ENCODE measurements at regions not wholly inside any gene's neighbourhood (a gene's known extent, or its start where the extent isn't known, plus 50 kb on each side); places are given as distances from the start of the nearest gene placed in this dataset.

DNA sequence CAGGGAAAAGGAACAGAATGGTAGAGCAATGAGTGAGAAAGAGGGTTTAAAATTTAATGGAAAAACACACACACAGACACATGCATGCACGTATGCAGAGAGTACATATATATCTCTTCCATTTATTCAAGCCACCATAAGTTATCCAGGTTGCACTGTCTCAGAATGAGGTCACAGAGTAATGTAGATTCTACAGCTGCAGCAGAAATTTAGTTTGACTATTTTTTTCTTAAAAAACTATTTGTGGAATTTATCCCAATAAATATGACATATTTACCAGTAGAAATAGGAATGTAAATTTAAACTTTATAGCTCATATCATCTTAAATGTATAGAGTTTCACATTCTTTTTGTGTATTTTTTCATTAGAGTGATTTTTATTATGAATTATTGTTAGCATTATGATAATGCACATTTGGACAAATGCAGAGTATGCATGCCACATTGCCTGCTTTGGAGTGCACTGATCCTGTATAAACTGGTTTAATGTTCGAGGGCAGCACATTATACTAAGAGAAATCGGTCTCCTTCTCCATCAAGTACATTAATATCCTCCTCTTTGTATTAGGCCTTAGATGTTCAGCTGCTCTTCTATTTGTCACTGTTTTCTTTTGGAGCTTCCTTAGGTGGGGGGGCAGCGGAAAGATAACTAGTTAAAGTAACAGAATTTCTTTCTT lies 216.3 kb upstream of the TARS1 start:
- DNase-seq: no peak

DNA sequence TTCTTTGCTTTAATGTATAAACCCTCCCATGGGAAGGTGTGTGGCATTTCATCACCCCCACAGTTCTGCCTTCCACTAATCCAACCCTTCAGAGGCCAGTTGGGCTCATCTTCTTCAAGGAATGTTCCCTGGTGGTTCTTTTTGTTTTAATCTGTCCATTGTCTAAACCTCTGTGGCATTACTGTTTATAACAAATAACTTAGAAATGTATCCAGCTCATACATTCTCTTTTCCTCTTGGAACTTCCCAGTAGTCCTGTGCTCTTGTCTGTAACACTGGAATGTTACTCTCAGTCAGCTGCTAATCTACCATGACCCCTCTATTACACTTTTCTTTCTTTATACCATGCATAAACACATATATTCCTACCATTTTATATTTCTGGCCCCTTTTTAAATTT lies 213.5 kb upstream of the TARS1 start:
- no peak for DNase-seq

GRCh38 chr5:33227746-33228145 lies 213.0 kb upstream of the TARS1 start:
- DNase-seq: no peak

DNA sequence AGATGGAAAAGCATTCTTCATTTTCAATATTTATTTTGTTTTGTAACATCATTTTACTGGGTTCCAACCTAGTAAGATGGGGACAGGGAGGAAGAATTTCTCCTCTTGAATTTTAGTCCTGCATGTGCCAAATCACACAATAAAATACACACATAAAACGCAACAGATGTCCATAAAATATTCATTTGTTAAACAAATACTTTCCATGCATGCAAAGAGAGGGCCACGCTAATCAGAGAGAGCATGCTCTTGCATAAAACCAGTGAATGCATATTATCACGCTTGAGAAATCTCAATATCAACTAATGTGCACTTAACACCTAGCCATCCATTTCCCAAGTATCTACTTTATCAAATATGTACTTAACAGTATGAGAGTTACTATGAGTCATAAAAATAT lies 212.6 kb upstream of the TARS1 start:
- DNase-seq: no peak

DNA sequence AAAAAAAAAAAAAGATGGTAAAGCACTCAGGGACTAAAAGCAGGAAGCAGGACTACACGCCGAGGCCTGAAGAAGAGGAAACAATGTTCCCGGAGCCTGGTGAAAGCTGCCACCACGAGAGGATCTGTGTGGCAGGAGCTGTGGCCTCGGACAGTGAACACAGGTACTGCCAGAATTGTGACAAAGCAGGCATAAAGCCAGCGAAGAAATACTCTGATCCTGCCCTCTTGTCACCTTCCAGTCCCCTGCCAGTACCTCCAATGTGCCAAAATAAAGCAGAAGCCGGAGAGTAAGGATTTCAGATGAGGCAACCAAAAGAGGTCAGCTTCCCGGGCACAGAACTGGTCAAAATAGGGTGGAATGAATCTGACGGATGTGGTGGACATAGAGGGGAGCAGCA lies 211.5 kb upstream of the TARS1 start:
- DNase-seq: no peak

GRCh38 chr5:33230467-33231078 lies 210.2 kb upstream of the TARS1 start:
- no peak for DNase-seq

DNA sequence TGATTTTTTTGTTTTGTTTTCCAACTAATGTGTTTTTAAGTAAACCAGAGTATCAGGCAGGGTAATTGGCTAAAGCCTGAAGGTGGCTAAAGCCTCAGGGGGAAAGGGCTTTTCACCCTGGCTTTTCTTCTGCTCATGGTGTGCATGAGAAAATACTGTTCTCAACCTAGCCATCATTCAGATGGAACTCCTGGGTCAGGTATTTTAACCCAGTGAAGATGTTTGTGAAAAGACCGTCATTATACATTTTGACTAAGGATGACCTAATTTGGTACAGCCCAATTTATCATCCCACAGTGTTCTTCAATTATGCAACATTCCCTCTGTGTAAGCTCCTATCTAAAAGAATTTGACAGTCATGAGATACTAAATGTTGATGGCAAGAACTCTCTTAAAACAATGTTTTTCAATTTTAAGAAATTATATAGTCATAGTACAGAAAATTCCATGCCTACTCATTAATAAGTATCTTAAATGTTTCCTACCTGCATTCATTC lies 209.5 kb upstream of the TARS1 start:
- DNase-seq: no peak

GRCh38 chr5:33231935-33232334 lies 208.8 kb upstream of the TARS1 start:
- no peak for DNase-seq

DNA sequence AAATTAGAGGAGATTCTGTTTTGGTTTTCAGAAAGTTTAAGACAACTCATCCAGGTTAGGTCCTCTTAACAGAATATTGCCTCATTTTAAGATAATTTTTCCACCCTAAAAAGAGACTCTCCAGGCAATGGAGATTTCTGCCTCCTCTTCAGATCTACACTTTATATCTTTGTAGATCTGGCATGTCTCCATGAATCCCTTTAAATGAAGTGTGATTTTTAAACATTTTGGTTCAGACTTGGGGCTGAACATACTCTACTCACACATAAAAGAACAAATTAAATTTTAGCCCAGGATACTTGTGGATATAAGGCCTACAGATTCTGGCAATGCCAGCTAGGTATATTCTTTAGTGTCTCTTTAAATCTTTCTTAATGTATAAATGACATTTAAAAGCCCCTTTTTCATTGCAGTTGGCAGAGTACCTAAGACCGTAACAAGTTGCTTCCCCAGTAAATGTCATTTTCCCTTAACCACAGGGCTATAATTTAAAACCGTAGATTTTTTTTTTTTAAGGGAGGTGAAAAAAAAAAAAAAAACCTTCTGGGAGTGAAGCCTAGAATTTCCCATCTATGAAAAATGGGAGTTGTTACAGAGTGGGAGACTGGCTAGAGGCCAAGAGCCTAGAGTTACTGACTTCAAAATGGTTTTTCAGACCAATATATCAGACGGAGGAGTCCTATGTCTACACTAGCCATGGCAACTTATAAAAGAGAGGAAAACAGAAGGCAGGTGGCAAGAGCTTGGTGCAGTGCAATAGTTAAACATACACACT lies 207.8 kb upstream of the TARS1 start:
- DNase-seq: no peak

DNA sequence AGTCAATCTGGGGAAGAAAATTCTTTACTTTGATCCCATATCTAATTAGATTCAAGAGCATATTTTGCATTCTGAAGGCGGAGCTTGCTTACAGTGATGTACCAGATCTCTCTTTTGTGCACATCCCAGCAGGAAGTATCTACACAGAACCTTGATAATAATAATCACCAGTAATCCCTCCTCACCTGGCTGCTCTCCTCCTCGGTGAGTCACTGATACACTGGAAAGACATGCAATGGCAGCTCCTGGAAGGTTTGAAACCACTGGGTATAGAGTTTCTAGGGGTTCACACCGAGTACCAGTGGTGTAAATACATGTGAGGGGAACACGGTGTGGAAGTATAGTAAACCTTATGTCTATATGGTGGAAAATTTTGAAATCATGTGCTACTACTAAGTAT lies 205.5 kb upstream of the TARS1 start:
- no peak for DNase-seq

- DNase-seq: no peak
Observed at GRCh38 chr5:33235824-33236223, 204.9 kb upstream of the TARS1 start.

GRCh38 chr5:33237471-33237870 lies 203.3 kb upstream of the TARS1 start:
- no peak for DNase-seq

GRCh38 chr5:33238826-33239695 lies 201.7 kb upstream of the TARS1 start:
- no peak for DNase-seq

- DNase-seq: no peak
Observed at GRCh38 chr5:33240558-33240957, 200.2 kb upstream of the TARS1 start.

DNA sequence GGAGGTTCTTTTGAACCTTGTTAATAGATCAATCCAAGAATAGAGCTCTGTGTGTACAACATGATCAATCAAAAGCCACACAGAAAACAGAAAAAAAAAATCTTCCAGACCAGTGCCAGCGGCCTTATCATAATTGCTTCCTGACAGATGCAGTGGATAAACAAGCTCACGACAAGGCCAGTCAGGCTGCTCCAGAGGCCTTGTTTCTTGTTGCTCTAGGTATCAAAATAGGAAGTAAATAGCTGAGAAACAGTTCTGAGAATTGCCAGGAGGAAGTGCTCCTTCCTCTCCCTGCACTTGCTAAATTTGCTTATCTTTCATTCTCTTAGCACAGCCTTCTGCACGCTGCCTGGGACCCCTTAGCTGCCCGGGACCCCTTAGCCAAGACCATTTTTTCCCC lies 199.0 kb upstream of the TARS1 start:
- no peak for DNase-seq

GRCh38 chr5:33242277-33242676 lies 198.5 kb upstream of the TARS1 start:
- DNase-seq: no peak

DNA sequence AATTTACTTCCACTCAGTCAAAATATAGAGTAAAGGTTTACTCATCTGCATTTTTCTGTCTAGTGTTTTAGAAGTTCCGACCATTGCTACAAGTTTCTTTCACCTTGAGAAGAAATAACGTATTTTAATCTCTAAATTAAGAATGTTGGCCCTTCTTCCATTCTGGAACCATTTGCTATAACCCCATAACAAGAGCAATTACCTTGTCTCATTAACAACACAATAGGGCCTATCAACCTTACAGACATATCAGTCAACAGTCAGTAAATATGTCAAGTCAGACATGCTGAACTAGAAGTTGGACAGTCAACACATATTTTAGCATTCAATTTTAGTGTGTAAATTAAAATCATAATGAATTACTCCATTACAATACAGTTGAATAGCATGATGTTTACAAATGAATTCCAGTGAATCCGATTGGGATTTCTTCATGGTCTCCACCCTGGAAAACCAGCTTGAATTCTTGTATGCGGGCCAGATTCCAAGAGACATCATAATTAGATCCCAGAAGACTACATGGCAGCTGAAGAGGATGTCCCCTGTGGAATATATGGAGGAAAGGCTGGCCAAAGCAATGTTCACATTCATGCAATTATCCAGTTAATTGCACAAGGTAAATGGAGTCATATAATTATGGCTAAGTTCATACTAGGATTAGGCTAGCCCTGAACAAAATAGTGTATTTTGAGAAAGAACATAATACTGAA lies 196.2 kb upstream of the TARS1 start:
- no peak for DNase-seq

DNA sequence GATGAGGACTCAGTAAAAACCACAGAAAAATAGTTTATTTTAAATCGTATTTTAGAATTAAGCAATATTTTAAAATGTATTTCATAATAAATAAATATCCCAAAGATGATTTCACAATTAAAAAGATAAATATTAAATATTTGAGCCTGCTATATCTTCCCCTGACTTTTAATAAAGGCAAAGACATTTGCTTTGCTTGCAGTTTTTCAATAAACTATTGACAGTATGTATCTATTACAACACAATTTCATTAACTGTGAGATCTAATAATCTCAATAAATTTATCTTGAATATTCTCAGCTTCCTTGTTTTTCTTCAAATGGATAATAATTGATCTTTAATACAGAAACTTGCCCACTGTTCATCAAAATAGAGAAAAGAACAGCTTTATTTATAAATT lies 186.2 kb upstream of the TARS1 start:
- DNase-seq: no peak

GRCh38 chr5:33257807-33258429 lies 182.8 kb upstream of the TARS1 start:
- DNase-seq: no peak

DNA sequence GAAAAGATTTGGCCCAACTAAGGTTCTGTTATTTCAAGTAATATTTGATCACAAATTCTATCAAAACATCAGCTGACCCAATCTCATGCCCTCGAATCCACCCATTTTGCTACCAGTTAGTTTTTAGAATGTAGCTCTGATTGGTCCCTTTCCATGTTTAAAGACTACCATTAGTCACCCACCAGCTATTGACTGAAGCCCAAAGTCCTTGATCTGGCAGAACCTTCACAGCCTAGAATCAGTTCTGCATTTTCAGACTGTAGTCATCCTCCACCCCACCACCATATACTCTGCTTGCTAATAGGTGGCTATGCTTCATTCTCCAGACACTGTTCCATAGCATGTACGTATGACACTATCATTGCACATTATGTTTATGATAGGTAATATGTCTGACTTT lies 182.2 kb upstream of the TARS1 start:
- DNase-seq: no peak

DNA sequence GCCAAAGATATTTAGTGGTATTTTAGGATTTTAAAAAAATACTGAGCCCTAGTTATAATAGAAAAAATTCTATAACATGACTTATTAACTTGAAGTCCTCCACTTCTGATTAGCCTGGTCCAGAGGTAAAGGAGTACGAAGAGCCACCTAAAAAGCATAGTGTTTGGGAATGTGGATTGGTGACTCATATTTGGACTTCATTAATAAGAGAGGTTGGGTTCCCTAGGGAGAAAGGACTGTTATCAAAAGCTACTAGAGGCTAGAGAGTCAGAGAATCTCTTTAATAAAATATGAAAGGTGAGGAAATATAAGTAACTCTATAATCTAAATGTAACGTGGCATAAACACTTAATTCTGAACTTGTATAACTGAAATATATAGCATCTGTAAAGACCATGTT lies 180.7 kb upstream of the TARS1 start:
- no peak for DNase-seq

DNA sequence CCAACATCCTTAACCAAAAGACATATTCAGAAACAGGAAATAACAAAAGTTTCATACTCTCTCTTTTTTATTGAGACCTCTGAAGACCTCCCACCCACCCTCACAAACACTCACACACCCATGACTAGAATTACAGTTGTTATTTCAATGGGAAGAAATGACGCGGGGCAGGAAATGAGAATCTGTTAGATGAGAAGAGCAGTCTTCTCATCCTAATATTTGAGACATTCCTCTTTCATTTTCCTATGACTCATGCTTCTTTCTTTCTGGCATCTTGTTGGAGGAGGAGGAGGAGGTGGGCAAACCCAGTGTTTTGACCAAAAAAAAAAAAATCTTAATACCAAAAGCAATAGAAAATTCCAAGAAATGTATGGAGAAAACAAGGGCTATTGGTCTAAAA lies 179.5 kb upstream of the TARS1 start:
- DNase-seq: no peak

All from NCI-H146 (cell line).